ENCODE measurements at regions not wholly inside any gene's neighbourhood (a gene's known extent, or its start where the extent isn't known, plus 50 kb on each side); places are given as distances from the start of the nearest gene placed in this dataset.

DNA sequence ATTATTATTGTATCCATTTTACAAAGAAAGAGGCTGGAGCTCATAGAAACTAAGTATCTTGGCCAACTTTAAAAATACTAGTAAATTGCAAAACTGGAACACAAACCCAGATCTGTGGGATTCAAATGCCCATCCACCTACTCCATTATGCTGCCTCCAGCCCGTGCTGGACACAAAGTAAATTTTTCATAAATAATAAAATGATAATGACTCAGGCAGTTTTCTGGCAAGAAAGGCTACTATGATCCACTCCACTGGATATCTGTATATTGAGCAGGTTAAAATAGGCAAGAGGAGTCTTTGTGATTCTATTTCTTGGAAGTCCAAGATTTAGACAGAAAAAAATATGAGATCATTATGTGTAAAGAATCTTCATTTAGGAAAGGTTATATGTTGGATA lies 138.3 kb upstream of the DUSP10 start:
- no peak overlapping the region for H3K4me3 Mint-ChIP-seq
- H3K27ac Mint-ChIP-seq = no peak overlapping the region
- H3K4me1 Mint-ChIP-seq = peaks cover 42% of the 10 kb centered on the region
- H3K27me3 Mint-ChIP-seq = no peaks in the 10 kb centered on the region
- no peaks in the 10 kb centered on the region for H3K9me3 Mint-ChIP-seq
- intact Hi-C loops (cut with micrococcal nuclease) = no loop called here
- H3K36me3 Mint-ChIP-seq (ENCODE audit: low read depth) = no peaks in the 10 kb centered on the region
- ChIA-PET CTCF (no interaction called here), POLR2A (no interaction called here)
- DNase-seq = no peak
- TF ChIP-seq, protein P1, sequence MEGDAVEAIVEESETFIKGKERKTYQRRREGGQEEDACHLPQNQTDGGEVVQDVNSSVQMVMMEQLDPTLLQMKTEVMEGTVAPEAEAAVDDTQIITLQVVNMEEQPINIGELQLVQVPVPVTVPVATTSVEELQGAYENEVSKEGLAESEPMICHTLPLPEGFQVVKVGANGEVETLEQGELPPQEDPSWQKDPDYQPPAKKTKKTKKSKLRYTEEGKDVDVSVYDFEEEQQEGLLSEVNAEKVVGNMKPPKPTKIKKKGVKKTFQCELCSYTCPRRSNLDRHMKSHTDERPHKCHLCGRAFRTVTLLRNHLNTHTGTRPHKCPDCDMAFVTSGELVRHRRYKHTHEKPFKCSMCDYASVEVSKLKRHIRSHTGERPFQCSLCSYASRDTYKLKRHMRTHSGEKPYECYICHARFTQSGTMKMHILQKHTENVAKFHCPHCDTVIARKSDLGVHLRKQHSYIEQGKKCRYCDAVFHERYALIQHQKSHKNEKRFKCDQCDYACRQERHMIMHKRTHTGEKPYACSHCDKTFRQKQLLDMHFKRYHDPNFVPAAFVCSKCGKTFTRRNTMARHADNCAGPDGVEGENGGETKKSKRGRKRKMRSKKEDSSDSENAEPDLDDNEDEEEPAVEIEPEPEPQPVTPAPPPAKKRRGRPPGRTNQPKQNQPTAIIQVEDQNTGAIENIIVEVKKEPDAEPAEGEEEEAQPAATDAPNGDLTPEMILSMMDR (IDR thresholded peaks at IDR 0.05) = no peak
- ATAC-seq (ENCODE audit: low read depth) = no peak

DNA sequence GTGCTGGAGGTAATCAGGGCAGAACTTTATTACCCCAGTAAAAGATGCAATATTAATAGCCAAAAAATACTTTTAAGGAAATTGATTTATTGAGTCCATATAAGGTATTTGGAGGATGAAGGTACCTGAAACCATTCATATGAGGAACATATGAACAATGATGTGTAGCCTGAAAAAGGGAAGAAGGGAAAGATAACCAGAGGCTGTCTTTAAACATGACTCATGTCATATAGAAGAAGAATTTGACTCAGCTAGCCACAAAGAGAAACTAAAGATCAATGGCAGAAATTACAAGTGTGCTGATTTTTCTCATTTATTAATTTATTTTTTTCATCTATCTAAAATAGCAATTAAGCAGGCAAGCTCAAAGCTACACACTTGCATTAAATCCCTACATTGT lies 136.2 kb upstream of the DUSP10 start:
- Mint-ChIP-seq H3K4me3 (no peak overlapping the region), H3K36me3 (ENCODE audit: low read depth) (no peaks in the 10 kb centered on the region), H3K9me3 (no peaks in the 10 kb centered on the region), H3K27ac (no peak overlapping the region), H3K27me3 (no peaks in the 10 kb centered on the region), H3K4me1 (peaks cover 48% of the 10 kb centered on the region)
- DNase-seq (no peak), ATAC-seq (ENCODE audit: low read depth) (peak; percentile 36)
- CTCF ChIA-PET = interaction anchor here (1.1 to 1.7 kb wide), 2 partner anchors 131 to 135 kb away, joined by 4 to 5 read pairs; no protein-coding TSS in a partner anchor
- TF ChIP-seq, protein P1 (IDR thresholded peaks at IDR 0.05) = no peak
- intact Hi-C loops (cut with micrococcal nuclease) = loop anchor here (1.0 to 5.0 kb wide), 3 partner anchors 38 to 129 kb away; no protein-coding TSS in a partner anchor
- POLR2A ChIA-PET = interaction anchor here (0.8 to 2.7 kb wide), 6 partner anchors 27 to 136 kb away, joined by 3 to 22 read pairs (median 4); partner anchors contain the start of gene DUSP10

DNA sequence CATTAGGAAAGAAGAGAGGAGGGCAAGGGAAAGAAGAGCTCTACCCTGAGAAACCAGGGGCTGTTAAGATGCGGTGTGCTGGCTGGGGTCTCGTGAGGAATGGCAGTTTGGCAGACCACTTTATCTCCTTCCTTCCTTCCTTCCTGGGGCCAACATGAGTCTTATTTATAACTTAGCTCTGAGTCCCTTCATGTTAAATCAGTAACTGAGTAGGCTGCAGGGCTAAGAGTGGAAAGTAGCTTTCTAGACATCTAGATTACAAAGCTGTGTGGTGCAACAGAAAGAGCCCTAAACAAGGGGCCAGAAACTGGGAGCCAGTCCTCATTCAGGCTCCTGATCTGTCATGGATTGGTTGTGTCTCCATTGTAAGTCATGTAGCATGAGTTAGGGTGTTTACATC lies 135.4 kb upstream of the DUSP10 start:
- ATAC-seq (ENCODE audit: low read depth) = no peak
- H3K27ac Mint-ChIP-seq = no peak overlapping the region
- ChIA-PET POLR2A (interaction anchor here (2.7 kb wide), 1 partner anchor 135 kb away, joined by 22 read pairs; the partner anchor contains the start of gene DUSP10), CTCF (interaction anchor here (0.9 to 1.7 kb wide), 2 partner anchors 9 to 132 kb away, joined by 3 to 5 read pairs; no protein-coding TSS in a partner anchor)
- no peak for DNase-seq
- no peaks in the 10 kb centered on the region for H3K9me3 Mint-ChIP-seq
- intact Hi-C loops (cut with micrococcal nuclease) = loop anchor here (5.0 kb wide), 1 partner anchor 130 kb away; no protein-coding TSS in a partner anchor
- TF ChIP-seq, protein P1 (IDR thresholded peaks at IDR 0.05) = no peak
- H3K36me3 Mint-ChIP-seq (ENCODE audit: low read depth) = no peaks in the 10 kb centered on the region
- no peaks in the 10 kb centered on the region for H3K27me3 Mint-ChIP-seq
- peaks cover 42% of the 10 kb centered on the region for H3K4me1 Mint-ChIP-seq
- H3K4me3 Mint-ChIP-seq = no peak overlapping the region

DNA sequence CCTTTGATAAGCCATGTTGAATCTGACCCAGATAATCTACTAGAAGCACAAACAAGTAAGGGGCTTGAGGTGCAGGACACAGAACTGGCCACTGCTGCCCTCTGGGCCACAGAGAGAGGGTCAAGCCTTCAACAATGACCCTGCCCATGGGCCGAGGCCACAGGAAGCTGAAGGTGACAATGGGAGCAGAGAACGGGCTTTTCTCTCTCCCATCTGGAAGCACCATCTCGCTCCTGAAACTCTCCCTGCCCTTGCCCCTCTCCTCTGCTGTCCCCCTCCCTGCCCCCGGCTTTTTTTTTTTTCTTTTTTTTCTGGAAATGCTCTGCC lies 133.1 kb upstream of the DUSP10 start:
- H3K27ac Mint-ChIP-seq = no peak overlapping the region
- H3K36me3 Mint-ChIP-seq (ENCODE audit: low read depth) = no peaks in the 10 kb centered on the region
- no peak overlapping the region for H3K4me3 Mint-ChIP-seq
- DNase-seq = no peak
- H3K9me3 Mint-ChIP-seq = no peaks in the 10 kb centered on the region
- intact Hi-C loops (cut with micrococcal nuclease) = loop anchor here (5.0 kb wide), 1 partner anchor 132 kb away; no protein-coding TSS in a partner anchor
- ChIA-PET CTCF (no interaction called here), POLR2A (interaction anchor here (1.2 kb wide), 1 partner anchor 133 kb away, joined by 7 read pairs; the partner anchor contains the start of gene DUSP10)
- no peak for ATAC-seq (ENCODE audit: low read depth)
- H3K27me3 Mint-ChIP-seq = no peaks in the 10 kb centered on the region
- H3K4me1 Mint-ChIP-seq = peaks cover 28% of the 10 kb centered on the region
- TF ChIP-seq, protein P1 (IDR thresholded peaks at IDR 0.05) = no peak

DNA sequence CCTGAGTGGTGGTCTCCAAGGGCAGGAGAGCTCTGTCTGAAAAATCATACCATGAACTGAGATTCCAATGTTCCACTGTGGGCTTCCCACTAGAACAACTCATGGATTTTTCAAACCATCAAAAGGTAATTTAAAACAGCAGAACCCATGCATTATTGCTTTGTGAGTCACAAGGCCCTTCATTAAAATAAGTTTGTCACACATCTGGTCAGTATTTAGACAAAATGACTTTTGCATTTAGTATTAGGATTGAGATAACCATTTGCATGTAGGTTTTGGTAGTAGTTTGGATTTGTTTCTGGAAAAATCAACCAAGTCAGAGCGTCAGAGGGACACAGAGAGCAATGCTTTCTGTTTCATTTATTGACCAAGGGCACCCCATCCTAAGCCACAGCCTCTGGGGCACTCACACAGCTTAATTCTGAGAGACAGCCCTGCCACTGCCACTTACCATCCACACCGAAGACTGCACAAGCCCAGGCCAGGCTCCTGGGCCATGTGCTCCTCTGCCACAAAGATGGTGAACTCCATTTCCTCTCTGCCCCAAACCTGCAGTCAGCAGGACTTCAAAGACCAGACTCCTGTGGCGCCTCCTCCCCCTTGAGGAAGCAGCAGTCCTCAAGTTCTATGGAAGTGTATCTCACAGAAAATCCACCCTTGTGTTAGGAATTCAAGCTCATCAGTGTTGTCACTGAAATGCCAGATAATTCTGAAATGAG lies 132.6 kb upstream of the DUSP10 start:
- TF ChIP-seq, protein P1 (IDR thresholded peaks at IDR 0.05) = no peak
- CTCF ChIA-PET = no interaction called here
- POLR2A ChIA-PET = interaction anchor here (1.2 kb wide), 1 partner anchor 133 kb away, joined by 7 read pairs; the partner anchor contains the start of gene DUSP10
- ATAC-seq (ENCODE audit: low read depth) (no peak), DNase-seq (no peak)
- no peak overlapping the region for H3K27ac Mint-ChIP-seq
- intact Hi-C loops (cut with micrococcal nuclease) = loop anchor here (5.0 kb wide), 1 partner anchor 133 kb away; no protein-coding TSS in a partner anchor
- no peaks in the 10 kb centered on the region for H3K36me3 Mint-ChIP-seq (ENCODE audit: low read depth)
- H3K4me3 Mint-ChIP-seq = no peak overlapping the region
- no peaks in the 10 kb centered on the region for H3K9me3 Mint-ChIP-seq
- H3K4me1 Mint-ChIP-seq = peaks cover 27% of the 10 kb centered on the region
- no peaks in the 10 kb centered on the region for H3K27me3 Mint-ChIP-seq
